ENCODE measurements at regions not wholly inside any gene's neighbourhood (a gene's known extent, or its start where the extent isn't known, plus 50 kb on each side); places are given as distances from the start of the nearest gene placed in this dataset.

GRCh38 chrX:580030-580429 is 50.6 kb upstream of the SHOX start:
- TF ChIP-seq SP1 (IDR thresholded peaks at IDR 0.05): no peak
- TF ChIP-seq TARDBP (IDR thresholded peaks at IDR 0.05): no peak

Data from HEK293T (cell line).